AG09319 (cell line): ENCODE measurements at regions not wholly inside any gene's neighbourhood (a gene's known extent, or its start where the extent isn't known, plus 50 kb on each side); places are given as distances from the start of the nearest gene placed in this dataset.

Experiments used
- DNase-seq: peaks from one replicate; pipeline ENCODE4 v3.0.0-alpha.2; 2010; ENCODE audit warnings: low read depth; ENCODE audit errors: extremely low read depth
- CTCF ChIP-seq: IDR thresholded peaks from 2 replicates; pipeline ENCODE4 v1.5.1; 2011; ENCODE audit warnings: low read depth, mild to moderate bottlenecking, inconsistent platforms, low read length, moderate library complexity

GRCh38 chr1:209416716-209417115 is 166.8 kb upstream of the CAMK1G start:
- no peak for DNase-seq
- TF ChIP-seq CTCF = no peak

DNA sequence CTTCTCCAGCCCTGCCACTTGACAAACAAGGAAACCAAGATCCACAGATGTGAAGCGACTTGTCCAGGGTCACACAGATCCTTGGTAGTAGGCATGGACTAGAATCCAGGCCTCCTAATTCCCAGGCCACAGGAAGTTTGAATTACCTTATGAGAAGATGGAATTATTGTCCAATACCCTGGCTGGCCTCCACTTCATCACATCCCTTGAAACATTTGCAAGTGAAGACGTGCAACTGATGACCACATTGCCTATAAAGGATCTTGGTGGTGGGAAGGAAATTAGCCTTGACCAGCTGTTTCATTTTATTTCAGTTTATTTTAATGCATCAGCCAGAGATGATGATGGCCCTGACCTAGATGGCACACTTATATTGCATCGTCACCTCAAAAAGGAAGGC is 165.8 kb upstream of the CAMK1G start:
- TF ChIP-seq CTCF = no peak
- DNase-seq = no peak

- TF ChIP-seq CTCF = no peak
- DNase-seq = no peak
Observed at GRCh38 chr1:209420276-209420675, 163.2 kb upstream of the CAMK1G start.

GRCh38 chr1:209421186-209421585 is 162.3 kb upstream of the CAMK1G start:
- no peak for DNase-seq
- TF ChIP-seq CTCF = no peak

- TF ChIP-seq CTCF = no peak
- no peak for DNase-seq
Observed at GRCh38 chr1:209421978-209422680, 161.4 kb upstream of the CAMK1G start.

- no peak for TF ChIP-seq CTCF
Observed at GRCh38 chr1:209425959-209426358, 157.6 kb upstream of the CAMK1G start.

DNA sequence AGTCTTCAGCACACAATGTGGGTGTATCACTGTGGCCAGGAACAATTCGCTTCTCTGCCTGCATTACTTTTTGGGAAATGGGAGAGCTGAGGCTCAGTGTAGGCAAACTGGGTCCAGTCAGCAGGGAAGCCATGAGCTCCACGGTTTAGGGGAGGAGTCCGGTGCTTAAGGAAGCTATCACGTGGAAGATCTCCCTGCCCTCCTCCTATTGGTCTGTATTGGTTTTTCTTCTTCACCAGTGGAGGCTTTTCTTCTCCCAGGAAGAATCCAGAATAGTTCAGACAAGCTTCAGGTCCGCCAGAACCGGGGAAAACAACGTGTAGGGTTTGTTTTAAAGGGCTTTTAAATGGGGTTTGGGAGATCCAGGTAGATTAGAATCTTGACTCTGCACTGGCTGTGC is 156.2 kb upstream of the CAMK1G start:
- DNase-seq = no peak
- no peak for TF ChIP-seq CTCF

More at GRCh38 chr1:209425959-209426358, 157.6 kb upstream of the CAMK1G start:
- no peak for DNase-seq
